Parathyroid adenoma (tissue), 2 donors: ENCODE measurements at regions not wholly inside any gene's neighbourhood (a gene's known extent, or its start where the extent isn't known, plus 50 kb on each side); places are given as distances from the start of the nearest gene placed in this dataset.

Experiments used
- H2AFZ ChIP-seq: fragments of 300-600 bp; sonication (generic); one replicate; pipeline ENCODE4 v1.7.0; 2017; ENCODE audit warnings: antibody characterized with exemption, mild to moderate bottlenecking
- H3K27ac ChIP-seq: fragments of 300-600 bp; sonication (generic); one replicate; pipeline ENCODE4 v1.7.0; 2017
- H3K27me3 ChIP-seq: fragments of 300-600 bp; sonication (generic); one replicate; pipeline ENCODE4 v1.7.0; 2017; ENCODE audit warnings: low read length; ENCODE audit not compliant: control insufficient read depth, insufficient read depth
- H3K36me3 ChIP-seq: fragments of 300-600 bp; sonication (generic); one replicate; pipeline ENCODE4 v1.7.0; 2017; ENCODE audit warnings: low read length; ENCODE audit not compliant: control insufficient read depth, insufficient read depth
- H3K4me1 ChIP-seq: fragments of 300-600 bp; sonication (generic); one replicate; pipeline ENCODE4 v1.7.0; 2017; ENCODE audit warnings: control low read depth
- H3K4me2 ChIP-seq: fragments of 300-600 bp; sonication (generic); one replicate; pipeline ENCODE4 v1.7.0; 2017; ENCODE audit warnings: low read length
- H3K4me3 ChIP-seq: fragments of 300-600 bp; sonication (generic); one replicate; pipeline ENCODE4 v1.7.0; 2017; ENCODE audit warnings: low read depth, low read length
- H3K79me2 ChIP-seq: fragments of 300-600 bp; sonication (generic); one replicate; pipeline ENCODE4 v1.7.0; 2017; ENCODE audit warnings: control low read depth
- H3K9ac ChIP-seq: fragments of 300-600 bp; sonication (generic); one replicate; pipeline ENCODE4 v1.7.0; 2017; ENCODE audit warnings: mild to moderate bottlenecking
- H3K9me3 ChIP-seq: fragments of 300-600 bp; sonication (generic); one replicate; pipeline ENCODE4 v1.7.0; 2017; ENCODE audit warnings: low read length; ENCODE audit not compliant: control insufficient read depth
- CTCF ChIP-seq: fragments of 300-600 bp; sonication (generic); IDR thresholded peaks from one replicate; pipeline ENCODE4 v1.7.0; 2017; ENCODE audit warnings: antibody characterized with exemption, mild to moderate bottlenecking
- donor health status: primary hyperparathyroidism.

- no peak overlapping the region for H3K4me2 ChIP-seq
- TF ChIP-seq CTCF: no peak
- no peak overlapping the region for H3K9ac ChIP-seq
- no peak overlapping the region for H3K4me3 ChIP-seq
- no peaks in the 10 kb centered on the region for H3K9me3 ChIP-seq
- H2AFZ ChIP-seq: no peak overlapping the region
- H3K27me3 ChIP-seq: no peaks in the 10 kb centered on the region
- H3K36me3 ChIP-seq: no peaks in the 10 kb centered on the region
- no peaks in the 10 kb centered on the region for H3K79me2 ChIP-seq
- no peak overlapping the region for H3K27ac ChIP-seq
- no peaks in the 10 kb centered on the region for H3K4me1 ChIP-seq
Measured at GRCh38 chr18:47752796-47753645, 177.4 kb downstream of the SMAD2 start.

GRCh38 chr18:47750889-47751423 is 179.5 kb downstream of the SMAD2 start:
- Histone ChIP-seq H3K27me3 (no peaks in the 10 kb centered on the region), H3K4me1 (no peaks in the 10 kb centered on the region), H2AFZ (no peak overlapping the region), H3K79me2 (no peaks in the 10 kb centered on the region), H3K9me3 (no peaks in the 10 kb centered on the region), H3K9ac (no peak overlapping the region), H3K4me2 (no peak overlapping the region), H3K27ac (no peak overlapping the region), H3K36me3 (no peaks in the 10 kb centered on the region), H3K4me3 (no peak overlapping the region)
- TF ChIP-seq CTCF: no peak

GRCh38 chr18:47749600-47749973 is 180.9 kb downstream of the SMAD2 start:
- Histone ChIP-seq H2AFZ (no peak overlapping the region), H3K9me3 (no peaks in the 10 kb centered on the region), H3K36me3 (no peaks in the 10 kb centered on the region), H3K79me2 (no peaks in the 10 kb centered on the region), H3K9ac (no peak overlapping the region), H3K4me1 (no peaks in the 10 kb centered on the region), H3K27ac (no peak overlapping the region), H3K4me3 (no peak overlapping the region), H3K4me2 (no peak overlapping the region), H3K27me3 (no peaks in the 10 kb centered on the region)
- TF ChIP-seq CTCF: no peak

- no peak overlapping the region for H3K9ac ChIP-seq
Measured at GRCh38 chr18:47748847-47749599, 181.4 kb downstream of the SMAD2 start.

More at GRCh38 chr18:47748847-47749599, 181.4 kb downstream of the SMAD2 start:
- H3K27ac ChIP-seq: no peak overlapping the region
- no peaks in the 10 kb centered on the region for H3K27me3 ChIP-seq
- peak overlapping the region; percentile 73 for H2AFZ ChIP-seq
- H3K4me1 ChIP-seq: no peaks in the 10 kb centered on the region
- no peaks in the 10 kb centered on the region for H3K9me3 ChIP-seq
- H3K4me2 ChIP-seq: no peak overlapping the region
- no peaks in the 10 kb centered on the region for H3K79me2 ChIP-seq
- H3K36me3 ChIP-seq: no peaks in the 10 kb centered on the region
- TF ChIP-seq CTCF: peak; percentile 99
- H3K4me3 ChIP-seq: no peak overlapping the region
